SU-DHL-6 (cell line): ENCODE measurements at regions not wholly inside any gene's neighbourhood (a gene's known extent, or its start where the extent isn't known, plus 50 kb on each side); places are given as distances from the start of the nearest gene placed in this dataset.

ENCODE experiments used
- H2AFZ ChIP-seq: fragments of 200-600 bp; sonication (generic); 2 replicates; pipeline ENCODE4 v1.6.1; 2014; ENCODE audit warnings: low read depth, mild to moderate bottlenecking, moderate library complexity, mixed read lengths, antibody characterized with exemption, low read length; ENCODE audit not compliant: severe bottlenecking
- H3F3A ChIP-seq: fragments of 200-600 bp; shearing (Covaris generic); 2 replicates; pipeline ENCODE4 v1.6.0; 2016; ENCODE audit warnings: antibody characterized with exemption, mild to moderate bottlenecking; ENCODE audit not compliant: insufficient read depth
- H3K27ac ChIP-seq: fragments of 200-600 bp; sonication (generic); 2 replicates; pipeline ENCODE4 v1.5.1; 2016; ENCODE audit warnings: low read depth, mild to moderate bottlenecking, low read length, moderate library complexity, mixed read lengths
- H3K27me3 ChIP-seq: fragments of 200-600 bp; sonication (generic), shearing (Covaris generic); 2 replicates; pipeline ENCODE4 v1.6.0; 2014; ENCODE audit warnings: mild to moderate bottlenecking, low read length
- H3K36me3 ChIP-seq: fragments of 200-600 bp; sonication (generic); 2 replicates; pipeline ENCODE4 v1.6.1; 2014; ENCODE audit warnings: mild to moderate bottlenecking, low read length, mixed read lengths
- H3K4me2 ChIP-seq: fragments of 300-600, 200-600 bp; shearing (Covaris generic), sonication (generic); 2 replicates; pipeline ENCODE4 v1.6.0; 2014; ENCODE audit warnings: low read length, low read depth, mild to moderate bottlenecking; ENCODE audit not compliant: poor library complexity, severe bottlenecking
- H3K4me3 ChIP-seq: fragments of 200-600 bp; sonication (generic); 2 replicates; pipeline ENCODE4 v1.5.1; 2014; ENCODE audit warnings: antibody characterized with exemption, low read length, mild to moderate bottlenecking, mixed read lengths; ENCODE audit not compliant: insufficient read depth, poor library complexity, severe bottlenecking
- H3K79me2 ChIP-seq: fragments of 200-600 bp; sonication (generic); 2 replicates; pipeline ENCODE4 v1.6.1; 2014; ENCODE audit warnings: mild to moderate bottlenecking, low read length, moderate library complexity; ENCODE audit not compliant: insufficient read depth
- H3K9ac ChIP-seq: fragments of 200-600 bp; sonication (generic); 2 replicates; pipeline ENCODE4 v1.7.0; 2014; ENCODE audit warnings: mild to moderate bottlenecking, low read length
- H3K9me2 ChIP-seq: fragments of 200-600 bp; sonication (generic); replicated peaks from 2 replicates; pipeline ENCODE4 v1.6.1; 2014; ENCODE audit warnings: low read length; ENCODE audit not compliant: insufficient read depth
- H3K9me3 ChIP-seq: fragments of 200-600 bp; sonication (generic); 2 replicates; pipeline ENCODE4 v1.6.1; 2014; ENCODE audit warnings: low read length, mixed read lengths; ENCODE audit not compliant: insufficient read depth
- H4K20me1 ChIP-seq: fragments of 200-600 bp; sonication (generic); 2 replicates; pipeline ENCODE4 v1.6.1; 2014; ENCODE audit warnings: low read depth, mild to moderate bottlenecking, antibody characterized with exemption, low read length, moderate library complexity, mixed read lengths
- EZH2phosphoT487 ChIP-seq: fragments of 200-600 bp; sonication (generic), shearing (Covaris generic); conservative IDR thresholded peaks from 2 replicates; pipeline ENCODE4 v1.6.1; 2018; ENCODE audit warnings: mild to moderate bottlenecking, antibody characterized with exemption, low read length, moderate library complexity, mixed read lengths
- TF ChIP-seq, protein P1 (sequence below): fragments of 200-600 bp; sonication (generic); IDR thresholded peaks from one replicate; pipeline ENCODE4 v1.5.1; 2017; ENCODE audit warnings: antibody characterized with exemption, mild to moderate bottlenecking, low read length, moderate library complexity; ENCODE audit not compliant: insufficient read depth, poor library complexity, severe bottlenecking

DNA sequence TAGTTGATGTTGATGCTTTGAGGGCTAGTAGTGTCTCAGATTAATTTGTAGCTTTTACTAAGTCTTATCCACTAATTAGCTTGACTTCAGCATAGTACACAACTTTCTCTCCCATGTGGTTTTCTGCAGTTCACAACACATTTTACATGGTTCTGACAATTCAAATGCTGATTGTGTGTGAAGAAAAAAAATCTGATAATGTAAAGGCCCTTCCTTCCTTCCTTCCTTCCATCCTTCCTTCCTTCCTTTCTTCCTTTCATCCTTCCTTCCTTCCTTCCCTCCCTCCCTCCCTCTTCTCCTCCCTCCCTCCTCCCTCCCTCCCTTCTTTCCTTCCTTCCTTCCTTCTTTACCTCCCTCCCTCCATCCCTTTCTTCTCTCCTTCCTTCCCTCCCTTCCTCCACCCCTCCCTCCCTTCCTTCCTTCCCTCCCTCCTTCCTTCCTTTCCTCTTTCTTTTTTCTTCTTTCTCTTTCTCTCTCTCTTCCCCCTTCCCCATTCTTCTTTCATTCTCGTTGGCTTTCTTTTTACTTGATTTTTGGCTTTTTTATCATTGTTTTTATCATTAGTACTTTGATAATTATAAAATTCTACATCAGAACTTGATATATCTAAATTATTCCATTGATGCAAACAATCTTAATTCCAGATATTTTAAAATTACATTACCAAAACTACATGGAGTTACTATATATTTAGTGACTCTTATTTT is 1415.6 kb downstream of the LRFN5 start:
- H3K79me2 ChIP-seq = no peaks in the 10 kb centered on the region
- H3F3A ChIP-seq = no peaks in the 10 kb centered on the region; the same call in 1 of the 2 replicates
- peaks cover 9% of the 10 kb centered on the region; the same call in 1 of the 2 replicates for H3K9me3 ChIP-seq
- H3K27me3 ChIP-seq = no peaks in the 10 kb centered on the region
- no peaks in the 10 kb centered on the region for H4K20me1 ChIP-seq
- H3K36me3 ChIP-seq = peaks cover 4% of the 10 kb centered on the region; the same call in 1 of the 2 replicates
- H2AFZ ChIP-seq = no peak overlapping the region
- TF ChIP-seq EZH2phosphoT487 = no peak
- TF ChIP-seq, protein P1, sequence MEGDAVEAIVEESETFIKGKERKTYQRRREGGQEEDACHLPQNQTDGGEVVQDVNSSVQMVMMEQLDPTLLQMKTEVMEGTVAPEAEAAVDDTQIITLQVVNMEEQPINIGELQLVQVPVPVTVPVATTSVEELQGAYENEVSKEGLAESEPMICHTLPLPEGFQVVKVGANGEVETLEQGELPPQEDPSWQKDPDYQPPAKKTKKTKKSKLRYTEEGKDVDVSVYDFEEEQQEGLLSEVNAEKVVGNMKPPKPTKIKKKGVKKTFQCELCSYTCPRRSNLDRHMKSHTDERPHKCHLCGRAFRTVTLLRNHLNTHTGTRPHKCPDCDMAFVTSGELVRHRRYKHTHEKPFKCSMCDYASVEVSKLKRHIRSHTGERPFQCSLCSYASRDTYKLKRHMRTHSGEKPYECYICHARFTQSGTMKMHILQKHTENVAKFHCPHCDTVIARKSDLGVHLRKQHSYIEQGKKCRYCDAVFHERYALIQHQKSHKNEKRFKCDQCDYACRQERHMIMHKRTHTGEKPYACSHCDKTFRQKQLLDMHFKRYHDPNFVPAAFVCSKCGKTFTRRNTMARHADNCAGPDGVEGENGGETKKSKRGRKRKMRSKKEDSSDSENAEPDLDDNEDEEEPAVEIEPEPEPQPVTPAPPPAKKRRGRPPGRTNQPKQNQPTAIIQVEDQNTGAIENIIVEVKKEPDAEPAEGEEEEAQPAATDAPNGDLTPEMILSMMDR = no peak
- H3K27ac ChIP-seq = no peak overlapping the region
- no peak overlapping the region for H3K9ac ChIP-seq
- H3K9me2 ChIP-seq = no peaks in the 10 kb centered on the region
- no peak overlapping the region for H3K4me3 ChIP-seq
- H3K4me2 ChIP-seq = no peak overlapping the region

DNA sequence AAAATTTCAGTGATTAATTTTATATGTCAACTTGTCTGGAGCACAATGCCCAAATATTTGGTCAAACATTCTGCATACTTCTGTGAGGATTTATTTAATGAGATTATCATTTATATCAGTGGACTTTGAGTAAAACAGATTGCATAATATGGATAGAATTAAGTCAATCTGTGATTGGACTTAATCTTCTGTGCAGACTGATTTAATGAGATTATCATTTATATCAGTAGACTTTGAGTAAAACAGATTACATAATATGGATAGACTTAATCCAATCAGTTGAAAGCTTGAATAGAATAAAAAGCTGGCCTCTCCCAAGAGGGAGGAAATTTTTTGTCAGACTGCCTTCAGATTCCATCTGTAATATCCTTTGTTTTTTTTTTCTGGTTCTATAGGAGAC is 1413.2 kb downstream of the LRFN5 start:
- H3K9me2 ChIP-seq = no peaks in the 10 kb centered on the region
- H3K27me3 ChIP-seq = no peaks in the 10 kb centered on the region
- H3K9me3 ChIP-seq = peaks cover 9% of the 10 kb centered on the region; the same call in 1 of the 2 replicates
- H2AFZ ChIP-seq = peak overlapping the region; percentile 58
- no peak overlapping the region for H3K4me2 ChIP-seq
- no peak overlapping the region for H3K4me3 ChIP-seq
- no peaks in the 10 kb centered on the region for H3K79me2 ChIP-seq
- H4K20me1 ChIP-seq = no peaks in the 10 kb centered on the region
- H3F3A ChIP-seq = no peaks in the 10 kb centered on the region
- no peak overlapping the region for H3K27ac ChIP-seq
- peaks cover 4% of the 10 kb centered on the region; the same call in 1 of the 2 replicates for H3K36me3 ChIP-seq
- TF ChIP-seq EZH2phosphoT487 = no peak
- TF ChIP-seq, protein P1 = no peak
- no peak overlapping the region for H3K9ac ChIP-seq

DNA sequence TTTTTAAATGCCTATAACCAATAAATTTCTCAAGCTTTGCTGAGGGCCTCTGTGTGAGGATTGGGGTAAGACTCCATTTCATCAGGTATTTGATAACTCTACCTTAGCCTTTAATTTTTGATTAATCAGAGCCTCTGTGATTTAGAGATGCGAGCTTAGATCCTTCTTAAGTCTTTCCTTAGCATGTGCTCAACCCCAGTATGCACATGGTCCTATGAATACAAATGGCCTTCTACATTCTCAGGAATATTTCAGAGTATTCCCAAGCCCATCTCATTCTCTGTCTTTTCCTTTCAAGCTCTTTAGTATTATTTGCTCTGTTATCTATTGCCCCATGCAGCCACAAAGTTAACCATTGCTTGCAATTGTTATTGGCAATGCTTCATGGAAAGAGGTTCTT is 1407.7 kb downstream of the LRFN5 start:
- H3K4me2 ChIP-seq = no peak overlapping the region
- TF ChIP-seq, protein P1 = no peak
- H3K27ac ChIP-seq = no peak overlapping the region
- no peaks in the 10 kb centered on the region for H3K79me2 ChIP-seq
- no peaks in the 10 kb centered on the region for H3F3A ChIP-seq
- no peak overlapping the region for H3K4me3 ChIP-seq
- no peak overlapping the region for H2AFZ ChIP-seq
- no peaks in the 10 kb centered on the region for H3K36me3 ChIP-seq
- H3K9ac ChIP-seq = no peak overlapping the region
- no peaks in the 10 kb centered on the region for H3K27me3 ChIP-seq
- H3K9me3 ChIP-seq = peaks cover 13% of the 10 kb centered on the region
- no peaks in the 10 kb centered on the region for H4K20me1 ChIP-seq
- no peaks in the 10 kb centered on the region for H3K9me2 ChIP-seq
